ENCODE measurements at regions not wholly inside any gene's neighbourhood (a gene's known extent, or its start where the extent isn't known, plus 50 kb on each side); places are given as distances from the start of the nearest gene placed in this dataset.

GRCh38 chr11:114977651-114978050, 299.3 kb downstream of the NXPE2 start:
- Histone ChIP-seq H3K9me3 (ENCODE audit: control insufficient read depth, insufficient read depth, low read length) (no peaks in the 10 kb centered on the region), H3K9ac (ENCODE audit: low read depth, low read length) (no peak overlapping the region), H3K4me1 (ENCODE audit: control insufficient read depth, insufficient read depth, low read length) (peaks cover 4% of the 10 kb centered on the region; the same call in 1 of the 2 replicates), H3K27ac (ENCODE audit: low read depth, low read length) (no peak overlapping the region), H3K4me3 (ENCODE audit: low read depth, low read length) (no peak overlapping the region), H3K36me3 (ENCODE audit: control insufficient read depth, insufficient read depth, low read length) (no peaks in the 10 kb centered on the region), H3K27me3 (ENCODE audit: control insufficient read depth, insufficient read depth, low read length) (no peaks in the 10 kb centered on the region)

DNA sequence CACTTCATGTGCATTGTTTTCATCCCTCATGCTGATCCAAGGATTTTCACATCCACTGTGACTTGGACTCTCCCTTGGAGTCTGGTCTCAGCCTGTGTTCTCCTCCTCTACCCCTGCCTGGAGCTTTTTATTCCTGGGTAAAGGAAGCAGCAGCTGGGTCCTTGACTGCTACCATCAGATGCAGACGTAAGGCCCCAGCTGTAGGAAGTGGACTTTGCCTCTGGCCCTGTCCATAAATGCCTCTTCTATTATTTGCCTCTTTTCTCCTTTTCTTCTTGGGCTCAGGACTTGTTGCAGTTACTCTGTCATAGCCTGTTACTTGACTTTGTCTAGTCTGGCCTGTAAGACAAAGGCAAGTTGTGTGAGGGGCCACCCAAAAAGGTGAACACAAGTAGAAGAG, 303.8 kb downstream of the NXPE2 start:
- no peak overlapping the region for H3K4me3 ChIP-seq (ENCODE audit: low read depth, low read length)
- no peak overlapping the region for H3K27ac ChIP-seq (ENCODE audit: low read depth, low read length)
- no peaks in the 10 kb centered on the region for H3K36me3 ChIP-seq (ENCODE audit: control insufficient read depth, insufficient read depth, low read length)
- no peak overlapping the region for H3K9ac ChIP-seq (ENCODE audit: low read depth, low read length)
- H3K27me3 ChIP-seq (ENCODE audit: control insufficient read depth, insufficient read depth, low read length), result no peaks in the 10 kb centered on the region
- no peaks in the 10 kb centered on the region for H3K4me1 ChIP-seq (ENCODE audit: control insufficient read depth, insufficient read depth, low read length)
- H3K9me3 ChIP-seq (ENCODE audit: control insufficient read depth, insufficient read depth, low read length), result no peaks in the 10 kb centered on the region

GRCh38 chr11:114984611-114985163, 306.4 kb downstream of the NXPE2 start:
- H3K27me3 ChIP-seq (ENCODE audit: control insufficient read depth, insufficient read depth, low read length), result no peaks in the 10 kb centered on the region
- H3K4me3 ChIP-seq (ENCODE audit: low read depth, low read length), result no peak overlapping the region
- no peak overlapping the region for H3K27ac ChIP-seq (ENCODE audit: low read depth, low read length)
- H3K9me3 ChIP-seq (ENCODE audit: control insufficient read depth, insufficient read depth, low read length), result no peaks in the 10 kb centered on the region
- H3K4me1 ChIP-seq (ENCODE audit: control insufficient read depth, insufficient read depth, low read length), result no peaks in the 10 kb centered on the region
- H3K36me3 ChIP-seq (ENCODE audit: control insufficient read depth, insufficient read depth, low read length), result no peaks in the 10 kb centered on the region
- no peak overlapping the region for H3K9ac ChIP-seq (ENCODE audit: low read depth, low read length)

- H3K4me3 ChIP-seq (ENCODE audit: low read depth, low read length), result no peak overlapping the region
- H3K9ac ChIP-seq (ENCODE audit: low read depth, low read length), result no peak overlapping the region
- no peaks in the 10 kb centered on the region for H3K9me3 ChIP-seq (ENCODE audit: control insufficient read depth, insufficient read depth, low read length)
- H3K36me3 ChIP-seq (ENCODE audit: control insufficient read depth, insufficient read depth, low read length), result no peaks in the 10 kb centered on the region
- no peak overlapping the region for H3K27ac ChIP-seq (ENCODE audit: low read depth, low read length)
- no peaks in the 10 kb centered on the region for H3K4me1 ChIP-seq (ENCODE audit: control insufficient read depth, insufficient read depth, low read length)
- no peaks in the 10 kb centered on the region for H3K27me3 ChIP-seq (ENCODE audit: control insufficient read depth, insufficient read depth, low read length)
These were observed 308.0 kb downstream of the NXPE2 start for GRCh38 chr11:114986365-114986764.

DNA sequence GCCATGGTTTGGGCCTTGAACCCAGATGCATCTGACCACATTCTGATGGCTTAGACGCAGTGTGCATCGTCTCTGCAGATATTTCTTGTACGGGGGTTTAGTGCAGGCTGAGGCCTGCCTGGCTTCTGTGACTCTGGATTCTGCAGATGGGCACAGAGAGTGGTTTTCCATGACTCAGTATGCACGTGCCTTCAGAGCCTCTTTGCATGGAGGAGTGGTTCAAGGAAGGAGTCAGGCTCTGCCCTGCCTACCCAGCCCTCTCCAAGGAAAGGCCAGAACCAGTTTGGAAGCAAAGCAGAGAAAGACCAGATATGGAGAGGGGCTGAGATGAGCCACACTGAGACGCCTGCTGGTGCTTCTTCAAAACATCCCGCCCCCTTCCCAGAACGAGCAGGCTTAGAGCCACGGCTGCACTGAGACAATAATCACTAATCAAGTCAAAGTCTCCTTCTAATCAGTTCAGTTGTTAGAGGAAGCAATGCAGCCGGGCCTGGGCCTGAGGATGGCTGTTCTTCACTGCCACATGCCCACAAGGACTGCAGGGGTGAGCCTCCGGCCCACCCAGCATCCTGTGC, 308.9 kb downstream of the NXPE2 start:
- H3K27ac ChIP-seq (ENCODE audit: low read depth, low read length), result no peak overlapping the region
- no peaks in the 10 kb centered on the region for H3K4me1 ChIP-seq (ENCODE audit: control insufficient read depth, insufficient read depth, low read length)
- H3K27me3 ChIP-seq (ENCODE audit: control insufficient read depth, insufficient read depth, low read length), result no peaks in the 10 kb centered on the region
- no peaks in the 10 kb centered on the region for H3K36me3 ChIP-seq (ENCODE audit: control insufficient read depth, insufficient read depth, low read length)
- H3K9me3 ChIP-seq (ENCODE audit: control insufficient read depth, insufficient read depth, low read length), result no peaks in the 10 kb centered on the region
- H3K4me3 ChIP-seq (ENCODE audit: low read depth, low read length), result no peak overlapping the region
- no peak overlapping the region for H3K9ac ChIP-seq (ENCODE audit: low read depth, low read length)

DNA sequence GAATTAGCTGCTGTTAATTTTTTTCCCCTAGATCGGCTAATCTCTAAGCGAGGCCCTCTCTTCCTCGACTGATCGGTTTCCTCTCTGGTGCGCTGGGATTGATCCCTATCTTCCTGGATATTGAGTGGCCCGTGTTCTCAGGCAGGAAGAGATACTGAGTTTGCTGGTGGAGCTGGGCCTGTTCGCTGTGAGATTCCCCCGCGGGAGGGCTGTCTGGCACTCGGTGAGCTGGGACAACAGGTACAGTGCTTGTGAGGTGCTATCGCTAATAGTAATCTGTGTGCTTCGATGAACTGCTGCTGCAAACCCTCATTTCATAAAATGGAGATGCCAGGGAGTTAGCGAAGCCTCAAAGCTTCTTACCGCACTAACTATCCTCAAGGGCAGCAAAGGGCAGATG, 310.3 kb downstream of the NXPE2 start:
- Histone ChIP-seq H3K4me1 (ENCODE audit: control insufficient read depth, insufficient read depth, low read length) (no peaks in the 10 kb centered on the region), H3K4me3 (ENCODE audit: low read depth, low read length) (no peak overlapping the region), H3K9ac (ENCODE audit: low read depth, low read length) (no peak overlapping the region), H3K27me3 (ENCODE audit: control insufficient read depth, insufficient read depth, low read length) (no peaks in the 10 kb centered on the region), H3K9me3 (ENCODE audit: control insufficient read depth, insufficient read depth, low read length) (no peaks in the 10 kb centered on the region), H3K27ac (ENCODE audit: low read depth, low read length) (no peak overlapping the region), H3K36me3 (ENCODE audit: control insufficient read depth, insufficient read depth, low read length) (no peaks in the 10 kb centered on the region)

- no peak overlapping the region for H3K9ac ChIP-seq (ENCODE audit: low read depth, low read length)
- H3K36me3 ChIP-seq (ENCODE audit: control insufficient read depth, insufficient read depth, low read length), result no peaks in the 10 kb centered on the region
- no peaks in the 10 kb centered on the region for H3K9me3 ChIP-seq (ENCODE audit: control insufficient read depth, insufficient read depth, low read length)
- no peaks in the 10 kb centered on the region for H3K4me1 ChIP-seq (ENCODE audit: control insufficient read depth, insufficient read depth, low read length)
- H3K27me3 ChIP-seq (ENCODE audit: control insufficient read depth, insufficient read depth, low read length), result no peaks in the 10 kb centered on the region
- no peak overlapping the region for H3K4me3 ChIP-seq (ENCODE audit: low read depth, low read length)
- no peak overlapping the region for H3K27ac ChIP-seq (ENCODE audit: low read depth, low read length)
These were observed 311.2 kb downstream of the NXPE2 start for GRCh38 chr11:114989536-114989935.

DNA sequence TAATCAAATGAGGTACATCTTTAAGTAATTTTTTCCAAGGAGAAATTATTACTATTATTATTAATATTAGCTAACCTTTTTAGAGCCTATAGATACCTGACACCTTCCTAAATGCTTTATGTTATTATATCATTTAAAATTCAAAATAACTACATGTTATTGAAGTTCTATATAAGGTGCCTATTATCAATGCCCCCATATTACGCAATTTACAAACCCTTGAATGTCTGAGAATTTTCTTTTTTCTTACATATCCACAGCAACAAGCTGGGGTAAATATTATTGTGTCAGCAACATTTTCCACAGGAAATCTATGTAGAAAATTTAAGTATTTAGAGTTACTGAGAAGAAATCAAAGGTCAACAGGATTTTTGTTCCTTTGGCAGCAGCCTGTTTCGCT, 327.3 kb downstream of the NXPE2 start:
- Histone ChIP-seq H3K36me3 (ENCODE audit: control insufficient read depth, insufficient read depth, low read length) (no peaks in the 10 kb centered on the region), H3K27ac (ENCODE audit: low read depth, low read length) (no peak overlapping the region), H3K4me1 (ENCODE audit: control insufficient read depth, insufficient read depth, low read length) (no peaks in the 10 kb centered on the region)

DNA sequence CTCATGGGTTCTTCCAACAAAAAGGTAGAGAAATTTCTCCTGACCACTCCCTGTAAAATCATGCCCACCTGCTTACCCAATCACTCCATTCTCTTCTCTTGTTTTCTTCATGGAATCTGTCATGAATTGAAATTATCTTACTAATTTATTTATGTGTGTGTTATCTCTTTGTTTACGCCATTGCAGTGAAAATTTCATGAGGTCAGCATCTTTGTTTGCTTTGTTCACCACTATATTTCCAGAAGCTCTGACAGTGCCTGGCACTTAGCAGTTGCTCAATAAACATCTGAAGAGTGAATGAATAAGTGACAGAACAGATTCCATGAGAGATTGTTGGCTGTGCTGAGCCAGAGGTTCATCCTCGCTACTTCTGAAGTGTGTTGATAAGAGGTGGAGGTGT, 329.5 kb downstream of the NXPE2 start:
- Histone ChIP-seq H3K4me3 (ENCODE audit: low read depth, low read length) (no peak overlapping the region), H3K9me3 (ENCODE audit: control insufficient read depth, insufficient read depth, low read length) (no peaks in the 10 kb centered on the region), H3K4me1 (ENCODE audit: control insufficient read depth, insufficient read depth, low read length) (no peaks in the 10 kb centered on the region), H3K27me3 (ENCODE audit: control insufficient read depth, insufficient read depth, low read length) (no peaks in the 10 kb centered on the region), H3K27ac (ENCODE audit: low read depth, low read length) (no peak overlapping the region), H3K36me3 (ENCODE audit: control insufficient read depth, insufficient read depth, low read length) (no peaks in the 10 kb centered on the region), H3K9ac (ENCODE audit: low read depth, low read length) (no peak overlapping the region)

More for the DNA sequence above, 327.3 kb downstream of the NXPE2 start:
- Histone ChIP-seq H3K9me3 (ENCODE audit: control insufficient read depth, insufficient read depth, low read length) (no peaks in the 10 kb centered on the region), H3K4me3 (ENCODE audit: low read depth, low read length) (no peak overlapping the region), H3K27me3 (ENCODE audit: control insufficient read depth, insufficient read depth, low read length) (no peaks in the 10 kb centered on the region), H3K9ac (ENCODE audit: low read depth, low read length) (no peak overlapping the region)

- H3K4me3 ChIP-seq (ENCODE audit: low read depth, low read length), result no peak overlapping the region
- H3K4me1 ChIP-seq (ENCODE audit: control insufficient read depth, insufficient read depth, low read length), result no peaks in the 10 kb centered on the region
- no peaks in the 10 kb centered on the region for H3K9me3 ChIP-seq (ENCODE audit: control insufficient read depth, insufficient read depth, low read length)
- H3K9ac ChIP-seq (ENCODE audit: low read depth, low read length), result no peak overlapping the region
- H3K27me3 ChIP-seq (ENCODE audit: control insufficient read depth, insufficient read depth, low read length), result no peaks in the 10 kb centered on the region
- H3K36me3 ChIP-seq (ENCODE audit: control insufficient read depth, insufficient read depth, low read length), result no peaks in the 10 kb centered on the region
- no peak overlapping the region for H3K27ac ChIP-seq (ENCODE audit: low read depth, low read length)
These were observed 330.5 kb downstream of the NXPE2 start for GRCh38 chr11:115008799-115009198.

DNA sequence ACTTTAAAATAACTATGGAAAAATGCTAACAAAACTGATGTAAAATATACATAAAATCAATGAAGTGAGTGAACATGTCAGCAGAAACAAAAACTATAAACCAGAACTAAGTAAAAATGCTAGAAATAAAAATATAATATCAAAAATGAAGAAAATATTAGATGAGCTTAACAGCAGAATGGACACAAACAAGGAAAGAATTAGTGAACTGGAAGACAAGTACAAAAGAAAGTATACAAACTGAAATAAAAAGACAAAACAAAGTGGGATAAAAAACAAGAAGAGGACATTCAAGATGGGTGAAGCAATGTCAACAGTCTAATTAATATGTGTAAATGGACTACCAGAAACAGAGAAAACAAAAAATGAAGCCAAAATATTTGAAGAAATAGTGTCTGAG, 339.2 kb downstream of the NXPE2 start:
- Histone ChIP-seq H3K4me3 (ENCODE audit: low read depth, low read length) (no peak overlapping the region), H3K9me3 (ENCODE audit: control insufficient read depth, insufficient read depth, low read length) (peaks cover 21% of the 10 kb centered on the region), H3K4me1 (ENCODE audit: control insufficient read depth, insufficient read depth, low read length) (no peaks in the 10 kb centered on the region), H3K27ac (ENCODE audit: low read depth, low read length) (no peak overlapping the region), H3K27me3 (ENCODE audit: control insufficient read depth, insufficient read depth, low read length) (no peaks in the 10 kb centered on the region), H3K36me3 (ENCODE audit: control insufficient read depth, insufficient read depth, low read length) (no peaks in the 10 kb centered on the region), H3K9ac (ENCODE audit: low read depth, low read length) (no peak overlapping the region)
